Naive thymus-derived CD4-positive, alpha-beta T cell (primary cell): ENCODE measurements at regions not wholly inside any gene's neighbourhood (a gene's known extent, or its start where the extent isn't known, plus 50 kb on each side); places are given as distances from the start of the nearest gene placed in this dataset.
"Not testable (repeated sequence)": the region's sequence is repeated elsewhere in the genome, so short reads cannot be mapped to it uniquely, and the experiment has no call there.

Experiments
- ATAC-seq: fragments of 150-1000 bp; cut with Tn5 transposase; 2 replicates; pipeline ENCODE4 v1.10.0; 2021; ENCODE audit warnings: mild to moderate bottlenecking, moderate library complexity
- CTCF ChIA-PET: fragments of 350-600 bp; sonication (Branson Sonifier 250); formaldehyde crosslinking; loops from one replicate; lab custom pipeline; 2021; ENCODE audit warnings: antibody characterized with exemption; lab: Charles Lee
- POLR2A ChIA-PET: fragments of 350-600 bp; sonication (Branson Sonifier 250); formaldehyde crosslinking; loops from one replicate; lab custom pipeline; 2021; ENCODE audit warnings: antibody characterized with exemption, inconsistent platforms; lab: Charles Lee
- DNase-seq, 9 donors: peaks; one replicate each; pipeline versions ENCODE4 v3.0.0 to v3.0.0-alpha.2; 2020 to 2022; ENCODE audit warnings: mixed read lengths in 1 of 9
- H3K27ac ChIP-seq: one replicate; pipeline ENCODE4 v1.7.0; 2013; ENCODE audit warnings: mild to moderate bottlenecking, low read depth, low read length, moderate library complexity
- H3K27me3 ChIP-seq, 2 donors: one replicate each; pipeline ENCODE4 v1.7.0; 2013; ENCODE audit warnings: low read length in 2 of 2, mild to moderate bottlenecking in 2 of 2, moderate library complexity in 2 of 2; ENCODE audit not compliant: control insufficient read depth in 2 of 2, insufficient read depth in 2 of 2
- H3K36me3 ChIP-seq, 3 experiments: 1 replicate in 2 of 3; 2 replicates in 1 of 3; pipeline ENCODE4 v1.7.0; 2013; ENCODE audit warnings: low read length in 3 of 3, mild to moderate bottlenecking in 3 of 3, moderate library complexity in 1 of 3; ENCODE audit not compliant: insufficient read depth in 3 of 3, control insufficient read depth in 2 of 3
- H3K4me1 ChIP-seq, 2 donors: one replicate each; pipeline ENCODE4 v1.7.0; 2013; ENCODE audit warnings: low read length in 2 of 2, mild to moderate bottlenecking in 2 of 2, moderate library complexity in 1 of 2; ENCODE audit not compliant: control insufficient read depth in 2 of 2, insufficient read depth in 2 of 2
- H3K4me3 ChIP-seq: 2 replicates; pipeline ENCODE4 v1.7.0; 2013; ENCODE audit warnings: mild to moderate bottlenecking, low read length
- H3K9me3 ChIP-seq, 3 experiments: 1 replicate in 2 of 3; 2 replicates in 1 of 3; pipeline ENCODE4 v1.7.0; 2013; ENCODE audit warnings: low read length in 3 of 3; ENCODE audit not compliant: control insufficient read depth in 2 of 3
- H3K27ac Mint-ChIP-seq, 9 donors: one replicate each; pipeline ENCODE4 v1.8.0; 2020 to 2022; ENCODE audit warnings: mixed read lengths in 9 of 9, mild to moderate bottlenecking in 8 of 9, moderate library complexity in 5 of 9, inconsistent platforms in 2 of 9
- H3K27me3 Mint-ChIP-seq, 5 donors: one replicate each; pipeline ENCODE4 v1.8.0; 2021 to 2022; ENCODE audit warnings: mixed read lengths in 5 of 5, mild to moderate bottlenecking in 1 of 5
- H3K36me3 Mint-ChIP-seq, 5 donors: one replicate each; pipeline ENCODE4 v1.8.0; 2020 to 2022; ENCODE audit warnings: mixed read lengths in 5 of 5, mild to moderate bottlenecking in 3 of 5, inconsistent platforms in 1 of 5
- H3K4me1 Mint-ChIP-seq, 7 donors: one replicate each; pipeline ENCODE4 v1.8.0; 2020 to 2022; ENCODE audit warnings: mixed read lengths in 7 of 7, mild to moderate bottlenecking in 3 of 7, inconsistent platforms in 1 of 7
- H3K4me3 Mint-ChIP-seq, 10 donors: one replicate each; pipeline ENCODE4 v1.8.0; 2020 to 2022; ENCODE audit warnings: mild to moderate bottlenecking in 10 of 10, mixed read lengths in 10 of 10, moderate library complexity in 6 of 10, inconsistent platforms in 2 of 10
- H3K9me3 Mint-ChIP-seq, 11 donors: one replicate each; pipeline ENCODE4 v1.8.0; 2020 to 2022; ENCODE audit warnings: mixed read lengths in 11 of 11, mild to moderate bottlenecking in 4 of 11, inconsistent platforms in 1 of 11, moderate library complexity in 1 of 11
- intact Hi-C, 2 donors: fragments of 100-400 bp; cut with micrococcal nuclease; formaldehyde crosslinking; loops; one replicate each; pipeline ENCODE4 v1.15.1; 2023

DNA sequence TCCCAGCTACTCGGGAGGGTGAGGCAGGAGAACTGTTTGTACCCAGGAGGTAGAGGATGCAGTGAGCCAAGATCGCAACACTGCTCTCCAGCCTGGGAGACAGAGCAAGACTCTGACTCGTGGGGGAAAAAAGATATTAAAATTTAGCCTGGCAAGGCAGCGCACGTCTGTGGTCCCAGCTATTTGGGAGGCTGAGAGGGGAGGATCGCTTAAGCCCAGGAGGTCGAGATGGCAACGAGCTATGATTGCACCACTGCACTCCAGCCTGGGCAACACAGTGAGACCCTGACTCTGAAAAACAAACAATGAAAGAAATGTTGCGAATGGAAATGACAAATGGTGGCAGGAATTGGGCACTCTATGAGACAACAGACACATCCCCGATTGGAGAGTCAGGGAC is 137.2 kb upstream of the C1QTNF3 start:
- H3K36me3 ChIP-seq = peaks cover 0 to 17% (median 0%) of the 10 kb centered on the region in 3 experiments

DNA sequence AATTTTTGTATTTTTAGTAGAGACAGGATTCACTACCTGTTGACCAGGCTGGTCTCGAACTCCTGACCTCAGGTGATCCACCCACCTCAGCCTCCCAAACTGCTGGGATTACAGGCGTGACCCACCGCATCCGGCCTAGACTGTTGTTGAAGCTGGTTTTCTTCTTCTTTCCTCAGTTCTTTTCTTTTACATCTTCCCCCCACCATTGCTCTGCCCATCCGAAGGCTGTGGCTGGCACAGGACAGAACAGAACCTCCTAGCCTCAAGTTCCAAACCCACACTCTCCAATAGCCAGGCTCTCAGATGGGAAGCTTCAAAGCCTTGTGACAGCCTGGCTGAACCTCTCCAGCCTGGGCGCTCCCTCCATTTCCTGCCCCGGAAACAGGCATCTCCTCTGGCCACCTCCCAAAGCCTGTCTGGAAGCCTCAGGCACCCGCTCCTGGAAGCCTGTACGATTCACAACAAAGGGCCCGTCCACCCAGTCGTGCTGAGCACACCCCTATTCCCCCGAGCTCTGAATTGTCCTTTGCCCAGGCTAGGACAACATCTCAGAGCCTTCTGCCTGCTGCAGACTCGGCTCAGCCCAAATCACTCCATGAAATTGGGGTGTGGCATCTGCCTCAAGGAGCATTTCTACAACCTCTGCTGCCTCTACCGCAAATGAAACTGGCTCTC is 138.1 kb upstream of the C1QTNF3 start:
- peaks cover 0 to 37% (median 5%) of the 10 kb centered on the region in 5 donors for H3K36me3 Mint-ChIP-seq
- H3K27me3 Mint-ChIP-seq, H3K27ac Mint-ChIP-seq, H3K4me3 Mint-ChIP-seq, H3K4me3 ChIP-seq, H3K4me1 Mint-ChIP-seq, H3K4me1 ChIP-seq, H3K9me3 ChIP-seq, CTCF ChIA-PET, H3K27ac ChIP-seq, H3K27me3 ChIP-seq, H3K9me3 Mint-ChIP-seq, POLR2A ChIA-PET, DNase-seq, intact Hi-C loops, ATAC-seq: not testable (repeated sequence)
- peaks cover 0 to 17% (median 0%) of the 10 kb centered on the region in 3 experiments for H3K36me3 ChIP-seq

More for the DNA sequence above, 137.2 kb upstream of the C1QTNF3 start:
- POLR2A ChIA-PET, intact Hi-C loops, H3K9me3 Mint-ChIP-seq, H3K4me1 ChIP-seq, H3K4me3 Mint-ChIP-seq, H3K27me3 Mint-ChIP-seq, H3K4me3 ChIP-seq, H3K4me1 Mint-ChIP-seq, H3K27ac ChIP-seq, CTCF ChIA-PET, ATAC-seq, H3K9me3 ChIP-seq, H3K27me3 ChIP-seq, H3K27ac Mint-ChIP-seq: not testable (repeated sequence)
- H3K36me3 Mint-ChIP-seq = peaks cover 3 to 39% (median 10%) of the 10 kb centered on the region in 5 donors
- peak in 1 of 9 donors; percentile 16 for DNase-seq

DNA sequence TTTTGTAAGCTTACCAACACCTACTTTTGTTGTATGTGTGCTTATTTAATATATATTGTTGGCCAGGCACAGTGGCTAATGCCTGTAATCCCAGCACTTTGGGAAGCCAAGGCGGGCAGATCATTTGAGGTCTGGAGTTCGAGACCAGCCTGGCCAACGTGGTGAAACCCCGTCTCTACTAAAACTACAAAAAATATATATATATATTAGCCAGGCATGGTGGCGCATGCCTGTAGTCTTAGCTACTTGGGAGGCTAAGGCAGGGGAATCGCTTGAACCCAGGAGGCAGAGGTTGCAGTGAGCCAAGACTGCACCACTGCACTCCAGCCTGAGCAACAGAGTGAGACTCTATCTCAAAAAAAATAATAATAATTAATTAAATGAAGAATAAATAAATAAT is 142.0 kb upstream of the C1QTNF3 start:
- H3K9me3 ChIP-seq, H3K27me3 Mint-ChIP-seq, H3K9me3 Mint-ChIP-seq, H3K4me3 ChIP-seq, H3K27me3 ChIP-seq, POLR2A ChIA-PET, H3K27ac Mint-ChIP-seq, CTCF ChIA-PET, DNase-seq, H3K4me1 ChIP-seq, H3K4me3 Mint-ChIP-seq, ATAC-seq, H3K27ac ChIP-seq, H3K4me1 Mint-ChIP-seq, intact Hi-C loops: not testable (repeated sequence)
- peaks cover 0 to 17% (median 0%) of the 10 kb centered on the region in 3 experiments for H3K36me3 ChIP-seq
- H3K36me3 Mint-ChIP-seq = peaks cover 4 to 40% (median 9%) of the 10 kb centered on the region in 5 donors

DNA sequence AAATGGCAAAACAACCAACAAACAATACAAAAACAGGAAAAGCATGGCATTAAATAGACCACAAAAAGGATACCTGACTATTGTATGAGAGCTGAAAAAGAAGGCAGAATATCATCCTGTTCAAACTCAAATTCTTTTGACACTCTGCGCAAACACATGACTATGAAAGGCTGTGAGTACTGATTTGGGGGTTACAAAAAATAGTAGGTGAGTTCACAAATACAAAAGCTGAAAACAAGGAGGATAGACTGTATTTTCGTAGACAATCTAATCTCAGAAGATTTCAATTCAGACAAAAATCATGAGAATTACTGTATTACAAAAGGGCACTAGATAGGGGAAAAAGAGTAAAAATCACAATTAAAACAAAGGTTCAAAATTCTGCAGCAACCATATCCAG is 142.6 kb upstream of the C1QTNF3 start:
- H3K4me3 Mint-ChIP-seq, DNase-seq, H3K27me3 Mint-ChIP-seq, H3K9me3 ChIP-seq, H3K27ac ChIP-seq, H3K4me1 Mint-ChIP-seq, H3K4me1 ChIP-seq, ATAC-seq, intact Hi-C loops, H3K27me3 ChIP-seq, H3K9me3 Mint-ChIP-seq, POLR2A ChIA-PET, H3K4me3 ChIP-seq, CTCF ChIA-PET: not testable (repeated sequence)
- H3K27ac Mint-ChIP-seq = peak overlapping the region in 3 of 9 donors; percentile 0 to 29 (median 0)
- peaks cover 4 to 36% (median 9%) of the 10 kb centered on the region in 5 donors for H3K36me3 Mint-ChIP-seq
- peaks cover 0 to 18% (median 0%) of the 10 kb centered on the region in 3 experiments for H3K36me3 ChIP-seq

DNA sequence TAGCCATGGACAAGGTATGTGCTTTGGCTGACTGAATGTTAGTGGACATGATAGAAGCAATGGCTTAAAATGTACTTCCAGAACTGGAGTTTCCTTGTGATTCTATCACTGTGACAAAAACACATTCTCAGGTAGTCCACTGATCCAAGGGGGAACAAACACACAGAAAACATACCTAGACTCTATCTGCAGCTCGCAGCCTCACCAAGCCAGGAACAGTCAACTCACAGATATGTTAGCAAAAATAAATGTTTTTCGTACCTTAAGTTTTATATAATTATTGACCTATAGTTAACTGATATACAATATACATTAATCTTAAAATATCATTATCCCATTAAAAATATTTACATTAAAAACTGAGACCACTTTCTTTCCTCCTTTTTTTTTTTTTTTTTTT is 143.1 kb upstream of the C1QTNF3 start:
- H3K27ac ChIP-seq, H3K27me3 Mint-ChIP-seq, ATAC-seq, H3K4me1 ChIP-seq, H3K4me3 ChIP-seq, H3K4me3 Mint-ChIP-seq, H3K9me3 Mint-ChIP-seq, POLR2A ChIA-PET, CTCF ChIA-PET, intact Hi-C loops, H3K9me3 ChIP-seq, H3K27me3 ChIP-seq, DNase-seq: not testable (repeated sequence)
- Mint-ChIP-seq H3K36me3 (peaks cover 4 to 37% (median 11%) of the 10 kb centered on the region in 5 donors), H3K4me1 (peaks cover 0 to 12% (median 3%) of the 10 kb centered on the region in 7 donors), H3K27ac (peak overlapping the region in 1 of 9 donors; percentile 52)
- peaks cover 0 to 18% (median 0%) of the 10 kb centered on the region in 3 experiments for H3K36me3 ChIP-seq

DNA sequence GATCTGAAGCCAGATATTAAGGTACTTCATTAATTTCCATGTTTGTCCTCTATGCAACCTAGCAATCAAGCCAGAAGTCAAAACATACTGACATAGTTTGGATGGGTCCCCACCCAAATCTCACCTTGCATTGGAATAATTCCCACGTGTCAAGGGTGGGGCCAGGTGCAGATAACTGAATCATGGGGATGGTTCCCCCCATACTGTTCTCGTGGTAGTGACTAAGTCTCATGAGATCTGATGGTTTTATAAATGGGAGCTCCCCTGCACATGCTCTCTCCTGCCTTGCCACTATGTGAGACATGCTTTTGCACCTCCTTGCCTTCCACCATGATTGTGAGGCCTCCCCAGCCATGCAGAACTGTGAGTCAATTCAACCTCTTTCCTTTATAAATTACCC is 143.9 kb upstream of the C1QTNF3 start:
- H3K36me3 Mint-ChIP-seq = peaks cover 4 to 42% (median 19%) of the 10 kb centered on the region in 5 donors
- H3K9me3 ChIP-seq, H3K4me3 Mint-ChIP-seq, H3K9me3 Mint-ChIP-seq, POLR2A ChIA-PET, H3K27me3 Mint-ChIP-seq, H3K4me3 ChIP-seq, ATAC-seq, H3K27ac ChIP-seq, H3K27me3 ChIP-seq, CTCF ChIA-PET, H3K4me1 ChIP-seq, intact Hi-C loops: not testable (repeated sequence)
- peaks cover 0 to 18% (median 3%) of the 10 kb centered on the region in 7 donors for H3K4me1 Mint-ChIP-seq
- H3K27ac Mint-ChIP-seq = peak overlapping the region in 1 of 9 donors; percentile 1
- DNase-seq = peak in 1 of 9 donors; percentile 28
- peaks cover 0 to 17% (median 0%) of the 10 kb centered on the region in 3 experiments for H3K36me3 ChIP-seq

DNA sequence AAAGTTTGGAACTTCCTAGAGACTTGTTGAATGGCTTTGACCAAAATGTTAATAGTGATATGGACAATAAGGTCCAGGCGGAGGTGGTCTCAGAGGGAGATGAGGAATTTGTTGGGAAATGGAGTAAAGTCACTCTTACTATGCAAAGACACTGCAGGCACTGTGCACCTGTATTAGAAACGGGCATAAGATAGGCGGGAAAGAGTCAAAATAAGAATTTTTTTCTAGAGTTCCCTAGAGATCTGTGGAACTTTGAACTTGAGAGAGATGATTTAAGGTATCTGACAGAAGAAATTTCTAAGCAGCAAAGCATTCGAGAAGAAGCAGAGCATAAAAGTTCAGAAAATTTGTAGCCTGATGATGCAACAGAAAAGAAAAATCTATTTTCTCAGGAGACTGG is 144.4 kb upstream of the C1QTNF3 start:
- H3K27ac ChIP-seq, H3K27me3 ChIP-seq, H3K9me3 Mint-ChIP-seq, H3K4me3 ChIP-seq, intact Hi-C loops, H3K4me1 ChIP-seq, CTCF ChIA-PET, POLR2A ChIA-PET, H3K27me3 Mint-ChIP-seq, H3K27ac Mint-ChIP-seq, H3K9me3 ChIP-seq, ATAC-seq, H3K4me3 Mint-ChIP-seq: not testable (repeated sequence)
- peaks cover 4 to 47% (median 24%) of the 10 kb centered on the region in 5 donors for H3K36me3 Mint-ChIP-seq
- peaks cover 0 to 20% (median 4%) of the 10 kb centered on the region in 3 experiments for H3K36me3 ChIP-seq
- DNase-seq = peak in 1 of 9 donors; percentile 16
- peaks cover 0 to 22% (median 3%) of the 10 kb centered on the region in 7 donors for H3K4me1 Mint-ChIP-seq
